ENCODE measurements at regions not wholly inside any gene's neighbourhood (a gene's known extent, or its start where the extent isn't known, plus 50 kb on each side); places are given as distances from the start of the nearest gene placed in this dataset.
A peak's percentile ranks its signal among the peaks of the same experiment; 100 is the strongest.
"Not testable (repeated sequence)": the region's sequence is repeated elsewhere in the genome, so short reads cannot be mapped to it uniquely, and the experiment has no call there.

GRCh38 chr15:69660114-69660513 lies 207.5 kb downstream of the RPLP1 start:
- no peak for DNase-seq (ENCODE audit: low spot score)

- DNase-seq (ENCODE audit: low spot score), result no peak
Observed at GRCh38 chr15:69660658-69661405, 208.2 kb downstream of the RPLP1 start.

- DNase-seq (ENCODE audit: low spot score), result no peak
Observed at GRCh38 chr15:69661446-69661845, 208.8 kb downstream of the RPLP1 start.

- DNase-seq (ENCODE audit: low spot score), result no peak
Observed at GRCh38 chr15:69661871-69662644, 209.4 kb downstream of the RPLP1 start.

GRCh38 chr15:69662645-69663000 lies 210.0 kb downstream of the RPLP1 start:
- DNase-seq (ENCODE audit: low spot score), result no peak

- no peak for DNase-seq (ENCODE audit: low spot score)
Observed at GRCh38 chr15:69663441-69663840, 210.8 kb downstream of the RPLP1 start.

- no peak for DNase-seq (ENCODE audit: low spot score)
Observed at GRCh38 chr15:69663982-69664381, 211.4 kb downstream of the RPLP1 start.

- DNase-seq (ENCODE audit: low spot score), result peak; percentile 26
Observed at GRCh38 chr15:69664572-69665571, 212.3 kb downstream of the RPLP1 start.

GRCh38 chr15:69665641-69666111 lies 213.1 kb downstream of the RPLP1 start:
- DNase-seq (ENCODE audit: low spot score), result peak; percentile 80

- peak; percentile 73 for DNase-seq (ENCODE audit: low spot score)
Observed at GRCh38 chr15:69666441-69666882, 213.8 kb downstream of the RPLP1 start.

GRCh38 chr15:69666921-69667811 lies 214.5 kb downstream of the RPLP1 start:
- DNase-seq (ENCODE audit: low spot score), result peak; percentile 72

- DNase-seq (ENCODE audit: low spot score), result peak; percentile 51
Observed at GRCh38 chr15:69668039-69668705, 215.6 kb downstream of the RPLP1 start.

- DNase-seq (ENCODE audit: low spot score), result peak; percentile 92
Observed at GRCh38 chr15:69668963-69669362, 216.3 kb downstream of the RPLP1 start.

GRCh38 chr15:69669446-69669845 lies 216.8 kb downstream of the RPLP1 start:
- DNase-seq (ENCODE audit: low spot score), result peak; percentile 35

GRCh38 chr15:69673291-69673881 lies 220.8 kb downstream of the RPLP1 start:
- no peak for DNase-seq (ENCODE audit: low spot score)

- DNase-seq (ENCODE audit: low spot score), result no peak
Observed at GRCh38 chr15:69675731-69676130, 223.1 kb downstream of the RPLP1 start.

GRCh38 chr15:69677403-69677802 lies 224.8 kb downstream of the RPLP1 start:
- no peak for DNase-seq (ENCODE audit: low spot score)

- DNase-seq (ENCODE audit: low spot score), result no peak
Observed at GRCh38 chr15:69679623-69680228, 227.1 kb downstream of the RPLP1 start.

- DNase-seq (ENCODE audit: low spot score), result not testable (repeated sequence)
Observed at GRCh38 chr15:69684823-69685222, 232.2 kb downstream of the RPLP1 start.

Measured in SW480 (cell line).